HG02973 (cell line): ENCODE measurements at regions not wholly inside any gene's neighbourhood (a gene's known extent, or its start where the extent isn't known, plus 50 kb on each side); places are given as distances from the start of the nearest gene placed in this dataset.

Experiments used
- ATAC-seq: cut with Tn5 transposase; IDR thresholded peaks from one replicate; pipeline ENCODE4 v1.9.1; 2021; ENCODE audit warnings: moderate library complexity; ENCODE audit not compliant: unreplicated experiment

DNA sequence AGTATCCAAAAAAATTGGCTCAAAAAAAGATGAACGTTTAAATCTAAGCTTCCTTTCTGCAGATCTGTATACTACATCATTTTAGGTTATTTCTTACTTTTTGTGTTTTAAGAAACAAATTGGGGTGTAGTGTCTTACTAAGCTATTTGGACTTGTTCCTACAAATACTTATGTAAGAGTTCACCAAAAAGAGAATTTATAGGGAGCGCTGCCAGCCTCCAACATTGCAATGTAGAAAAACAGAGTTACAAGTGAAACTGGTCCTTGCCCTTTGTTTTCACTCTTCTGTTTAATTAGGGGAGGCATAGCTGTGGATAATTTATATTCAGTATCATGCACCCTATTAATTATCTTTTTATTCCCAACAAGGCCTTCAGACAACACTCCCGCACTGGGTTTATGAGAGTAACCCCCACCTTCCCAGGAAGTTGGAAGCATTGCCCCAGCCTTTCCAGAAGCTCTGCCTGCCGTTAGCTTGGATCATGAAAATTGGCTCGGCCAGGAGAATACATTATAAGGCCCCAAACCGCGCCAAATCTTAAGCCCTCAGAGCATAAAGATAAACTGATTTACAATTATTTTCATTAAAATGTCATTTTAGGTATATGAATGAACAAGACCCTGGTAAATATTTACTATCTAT is 261.8 kb upstream of the KLF6 start:
- ATAC-seq, result no peak

DNA sequence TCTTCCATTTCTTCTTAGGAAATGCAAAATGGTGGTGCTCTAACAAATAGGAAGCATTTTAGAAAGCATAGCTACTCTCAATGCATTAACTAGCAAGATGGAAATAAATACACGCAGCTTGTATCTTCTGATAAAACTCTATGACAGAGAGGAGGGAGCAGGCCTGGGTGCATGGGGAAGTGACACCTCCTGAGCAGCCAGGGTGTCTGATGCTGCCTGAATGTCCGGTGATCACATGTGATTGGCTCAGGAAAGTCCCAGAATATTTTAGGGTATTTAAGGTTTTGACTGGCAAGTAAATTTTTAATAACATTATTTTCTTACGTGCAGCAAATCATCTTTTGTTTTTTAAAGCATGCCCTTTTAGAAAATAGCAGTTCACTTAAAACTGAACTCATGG is 261.0 kb upstream of the KLF6 start:
- ATAC-seq, result no peak

DNA sequence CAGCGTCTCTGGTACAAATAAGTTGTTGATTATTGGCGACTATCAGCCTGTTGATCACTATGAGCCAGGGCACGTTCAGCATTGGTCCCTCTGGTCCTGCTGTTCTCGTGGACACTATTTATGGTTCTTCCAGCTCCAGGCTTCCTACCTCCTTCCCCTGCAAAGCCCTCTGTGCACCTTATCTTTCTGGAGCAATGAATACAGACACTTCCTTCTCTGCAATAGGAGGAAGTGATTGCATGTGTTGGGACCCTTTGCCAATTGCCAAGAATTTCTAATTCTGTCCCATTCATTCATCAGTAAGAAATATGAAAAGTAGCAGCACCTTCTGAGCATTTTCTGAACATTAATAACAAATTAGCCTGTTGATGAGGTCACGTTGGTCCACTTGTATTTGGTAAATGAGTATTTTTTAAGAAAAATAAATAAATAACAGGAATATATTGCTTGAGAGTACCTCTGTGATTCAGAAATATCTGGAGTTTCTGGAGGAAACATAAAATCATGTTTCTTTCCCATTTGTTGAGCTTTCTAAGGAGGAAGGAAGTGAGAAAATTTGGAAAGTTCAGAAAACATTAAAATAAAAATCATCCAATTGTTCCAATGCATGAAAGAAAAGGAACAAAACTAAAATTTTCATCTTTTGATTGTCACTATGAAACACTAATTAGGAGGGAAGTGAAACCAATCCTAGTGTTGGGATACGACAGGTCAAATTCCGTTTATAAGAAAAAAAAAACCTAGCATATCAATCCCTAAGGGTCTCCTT is 259.1 kb upstream of the KLF6 start:
- no peak for ATAC-seq

DNA sequence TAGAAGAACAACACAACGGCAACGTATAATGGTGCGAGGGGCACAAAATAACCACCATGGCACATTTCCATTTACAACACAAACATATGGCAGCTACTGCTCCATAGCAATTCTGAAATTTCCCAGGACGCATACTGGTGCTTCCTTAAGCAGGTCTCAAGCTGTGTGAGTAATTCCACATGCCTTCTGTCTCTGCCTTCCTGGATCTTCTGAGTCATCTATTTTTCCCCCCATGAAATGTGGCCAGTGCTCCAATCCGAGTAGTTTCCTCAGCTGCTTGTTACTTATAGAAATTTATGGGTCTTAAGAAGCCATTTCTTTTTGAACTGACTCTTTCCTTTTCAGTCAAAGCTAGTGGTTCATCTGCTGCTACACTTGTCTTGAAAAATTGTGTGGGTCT is 256.6 kb upstream of the KLF6 start:
- no peak for ATAC-seq

DNA sequence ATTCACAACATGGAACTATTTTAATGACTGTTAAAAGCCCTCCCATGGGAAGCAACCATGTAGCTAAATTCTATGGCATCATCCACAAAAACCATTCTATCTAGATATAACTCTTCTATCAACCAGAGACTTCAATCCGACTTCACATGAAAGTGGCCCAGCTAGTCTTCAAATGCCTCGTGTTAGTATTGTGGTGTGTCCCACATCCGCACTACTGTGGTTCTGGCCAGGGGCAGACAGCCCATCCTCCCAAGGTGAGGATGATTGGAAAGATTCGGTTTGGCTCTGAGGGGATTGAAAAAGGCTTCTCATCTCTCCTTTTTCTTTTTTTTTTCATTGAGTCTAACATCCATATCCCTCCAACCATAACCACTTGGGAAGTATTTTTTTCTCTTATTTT is 253.0 kb upstream of the KLF6 start:
- ATAC-seq, result no peak

DNA sequence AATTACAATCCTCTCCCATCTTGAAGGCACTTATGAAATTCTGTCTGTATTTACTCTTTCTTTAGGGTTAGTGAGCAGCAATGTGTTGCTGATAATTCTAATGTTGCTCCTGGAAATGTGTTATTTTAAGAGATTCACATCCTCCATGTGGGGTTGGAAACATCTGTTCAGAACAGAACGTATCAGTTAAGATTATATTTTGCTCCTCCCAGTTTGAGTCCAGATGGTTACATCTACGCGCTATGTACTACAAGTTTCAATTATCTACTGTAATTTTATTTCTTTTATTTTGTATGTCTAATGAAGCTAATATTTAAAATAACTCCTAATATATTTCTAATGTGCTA is 250.6 kb upstream of the KLF6 start:
- ATAC-seq, result no peak

DNA sequence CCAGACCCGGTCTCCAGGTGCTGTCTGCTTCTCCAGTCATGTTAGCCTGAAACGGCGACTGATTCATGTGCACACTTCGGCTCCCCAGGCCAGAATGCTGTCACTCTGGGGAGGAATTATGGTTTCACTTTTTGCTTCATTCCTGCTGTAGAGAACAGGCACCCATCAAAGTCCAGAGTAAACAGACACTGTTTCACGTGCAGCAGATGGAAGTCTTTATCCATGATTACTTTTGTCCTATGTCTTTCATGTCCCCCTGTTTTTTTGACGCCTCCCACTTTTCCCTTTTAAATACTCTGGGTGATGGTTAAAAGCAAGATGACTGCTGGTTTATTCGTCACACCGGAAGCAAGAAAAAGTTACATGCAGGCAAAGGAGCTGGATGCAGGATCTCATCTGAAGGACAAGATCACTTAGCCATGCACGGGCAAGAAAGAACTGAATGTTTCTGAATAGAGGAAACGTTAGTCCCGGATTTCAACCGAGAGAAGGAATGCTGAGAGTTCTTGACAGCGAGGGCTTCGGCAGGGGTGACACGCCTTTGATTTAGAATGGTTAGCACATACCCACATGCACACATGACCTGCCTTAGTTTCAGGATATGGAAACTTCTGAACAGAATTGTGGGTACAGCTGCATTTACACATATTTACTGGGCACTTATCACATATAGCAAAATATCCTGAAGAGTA is 250.0 kb upstream of the KLF6 start:
- ATAC-seq, result no peak

DNA sequence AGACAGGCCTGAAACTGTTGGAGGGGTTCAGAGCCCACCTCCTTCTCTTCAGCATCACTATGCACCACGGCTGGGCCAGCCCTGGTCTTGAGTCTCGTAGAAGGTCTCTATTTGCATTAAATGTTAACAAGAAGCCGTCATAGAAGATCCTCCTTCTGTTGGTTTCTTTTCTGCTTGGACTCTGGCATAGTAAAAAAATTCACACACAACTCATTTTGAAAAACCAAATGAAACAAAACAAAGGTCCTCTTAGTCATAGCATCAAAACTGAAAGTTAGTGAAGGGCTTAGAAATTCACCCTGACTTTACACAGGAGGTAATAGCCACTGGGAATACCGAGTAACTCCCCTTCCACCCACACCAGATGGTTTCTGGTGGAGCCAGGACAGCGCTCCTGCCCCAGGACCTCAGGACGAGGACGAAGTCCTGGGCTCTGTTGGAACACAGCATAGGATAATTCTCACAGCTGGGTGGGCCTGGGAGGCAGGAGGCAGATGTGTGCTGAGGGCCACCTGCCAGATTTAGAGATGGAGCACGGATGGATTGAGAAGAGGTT is 248.4 kb upstream of the KLF6 start:
- peak; percentile 87 for ATAC-seq

DNA sequence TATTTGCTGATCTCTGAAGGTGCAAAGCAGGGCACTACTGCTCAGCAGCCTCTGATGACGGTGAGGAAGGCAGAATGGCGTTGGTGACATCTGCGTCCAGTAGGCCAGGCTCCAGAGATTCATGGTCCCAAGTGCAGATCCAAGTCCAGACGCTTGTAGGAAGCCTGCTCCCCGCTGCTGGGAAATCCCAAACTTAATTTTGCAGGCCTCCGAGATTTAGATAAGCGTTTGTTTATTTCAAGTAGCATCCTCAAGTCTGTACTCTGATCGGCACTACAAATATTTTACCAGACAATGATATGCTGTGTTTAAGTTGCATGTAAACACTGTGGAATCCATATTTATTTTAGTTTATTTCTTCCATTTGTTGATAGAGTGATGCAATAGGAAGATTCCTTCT is 244.9 kb upstream of the KLF6 start:
- no peak for ATAC-seq

DNA sequence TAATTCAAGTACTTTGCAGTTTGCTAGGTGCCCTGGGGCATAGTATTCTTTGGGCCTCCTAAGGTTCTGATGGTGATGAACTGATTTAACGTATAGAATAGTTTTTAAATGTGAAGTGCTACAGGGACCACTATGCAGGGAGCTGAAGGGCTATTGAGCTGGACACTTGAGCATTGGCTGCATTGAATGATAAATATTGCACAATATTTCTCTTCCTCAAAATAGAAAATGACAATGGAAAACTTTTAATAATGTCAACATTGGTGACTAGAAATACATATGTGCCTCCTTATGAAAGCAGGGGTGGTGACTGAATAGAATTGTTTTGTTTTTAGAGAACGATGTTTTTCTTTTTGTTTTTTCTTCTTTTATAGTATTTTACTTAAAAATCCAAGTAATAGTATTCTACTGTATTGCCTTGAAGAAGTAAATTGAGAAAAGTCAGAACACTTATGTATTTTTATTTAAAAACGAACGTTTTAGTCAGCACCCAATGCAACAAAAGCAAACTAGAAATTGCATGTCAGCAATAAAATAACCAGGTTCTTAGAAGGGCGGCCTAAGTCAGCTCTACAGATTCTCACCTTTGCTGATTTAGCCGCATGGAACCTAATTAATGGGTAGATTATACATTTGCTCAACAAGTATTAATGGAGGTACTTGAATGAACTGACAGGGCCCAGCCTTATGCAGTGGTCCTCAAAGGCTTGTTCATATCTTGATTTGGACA is 244.0 kb upstream of the KLF6 start:
- ATAC-seq, result no peak

DNA sequence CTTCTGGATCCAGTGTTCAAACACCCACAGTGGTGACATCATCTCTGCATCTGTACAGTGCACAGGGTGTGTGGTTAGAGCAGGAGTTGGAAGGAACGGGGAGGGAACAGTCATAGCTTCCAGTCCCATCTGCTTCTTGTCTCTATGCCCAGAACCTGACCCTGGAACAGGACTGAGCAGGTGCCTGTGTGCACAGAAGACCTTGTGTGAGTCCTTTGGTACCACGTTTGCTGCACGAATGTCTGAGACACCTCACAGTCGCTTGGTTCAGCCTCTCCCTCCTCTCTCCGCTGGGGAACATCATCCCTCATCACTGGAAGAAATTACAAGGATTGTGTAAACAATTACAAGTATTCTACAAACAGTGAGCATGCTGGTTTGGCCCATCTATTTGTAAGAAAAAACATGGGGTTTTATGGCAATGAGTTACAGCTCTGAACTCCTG is 243.0 kb upstream of the KLF6 start:
- ATAC-seq, result no peak

DNA sequence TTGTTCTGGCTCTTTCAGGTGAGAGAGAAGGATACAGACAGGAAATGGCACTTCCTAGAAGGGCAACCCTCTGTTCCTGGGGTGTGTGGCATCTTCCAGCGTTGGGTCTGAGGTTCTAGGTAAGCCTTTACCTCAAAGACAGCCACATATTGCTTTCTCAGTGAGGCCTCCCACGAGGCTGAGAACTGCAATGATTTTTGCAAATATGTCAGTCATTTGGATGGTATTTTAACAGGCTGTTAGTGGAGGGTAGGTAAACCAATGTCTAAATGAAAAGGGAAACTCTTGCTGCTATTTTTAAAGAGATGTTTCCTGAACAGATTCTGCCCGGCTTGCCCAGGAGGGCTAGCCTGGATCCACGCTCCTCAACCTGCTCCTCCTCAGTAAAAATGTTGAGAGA is 240.3 kb upstream of the KLF6 start:
- ATAC-seq, result no peak

DNA sequence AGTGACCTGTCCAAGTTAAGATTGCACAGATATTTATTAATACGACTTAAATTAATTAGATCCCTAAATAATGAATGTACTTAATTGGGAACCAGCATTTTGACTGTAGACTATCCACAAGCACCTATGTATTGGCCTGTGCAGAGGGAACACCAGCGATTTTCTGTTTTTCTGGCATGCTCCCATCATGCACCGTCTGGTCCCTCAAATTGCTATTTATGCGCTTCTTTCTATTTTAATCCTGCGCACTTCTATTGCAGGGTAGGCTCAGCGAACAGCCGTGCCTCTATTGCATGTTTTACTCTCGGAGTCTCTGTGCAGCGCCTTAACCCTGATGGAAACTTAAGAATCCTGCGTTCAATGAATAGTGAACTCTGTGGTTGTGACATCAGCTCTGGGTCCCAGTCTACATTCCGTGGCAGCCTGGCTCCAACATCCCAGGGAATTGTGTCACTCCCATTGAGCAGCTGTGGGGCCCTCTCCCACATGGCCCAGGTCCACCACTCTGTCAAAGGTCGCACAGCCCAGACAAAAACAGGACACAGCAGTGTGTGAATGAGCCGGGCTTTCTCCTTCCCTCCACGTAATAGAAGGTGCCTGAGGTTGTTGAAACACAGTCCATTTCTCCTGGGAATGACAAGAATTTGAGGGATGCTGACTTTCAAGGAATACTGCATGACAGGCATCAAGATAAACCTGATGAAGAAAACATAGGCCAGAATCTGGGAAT is 239.7 kb upstream of the KLF6 start:
- ATAC-seq, result no peak

DNA sequence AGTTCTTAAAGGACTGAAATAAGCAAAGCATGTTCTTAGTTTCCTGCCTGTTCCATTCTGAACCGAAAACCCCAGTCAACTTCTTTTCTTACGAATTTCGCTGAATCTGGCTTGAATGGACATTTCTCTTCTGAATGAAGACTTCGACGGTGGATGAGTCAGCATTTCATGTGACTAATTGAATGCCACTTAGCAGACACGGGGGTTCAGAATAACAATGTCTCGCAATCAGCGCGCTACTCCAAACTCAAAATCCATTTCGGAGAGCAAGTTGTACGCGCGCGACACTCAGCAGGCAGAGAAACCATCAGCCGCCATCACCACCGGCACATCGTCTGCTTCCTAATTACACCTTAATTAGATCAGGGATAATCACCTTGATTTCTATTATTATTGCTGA is 239.0 kb upstream of the KLF6 start:
- no peak for ATAC-seq

DNA sequence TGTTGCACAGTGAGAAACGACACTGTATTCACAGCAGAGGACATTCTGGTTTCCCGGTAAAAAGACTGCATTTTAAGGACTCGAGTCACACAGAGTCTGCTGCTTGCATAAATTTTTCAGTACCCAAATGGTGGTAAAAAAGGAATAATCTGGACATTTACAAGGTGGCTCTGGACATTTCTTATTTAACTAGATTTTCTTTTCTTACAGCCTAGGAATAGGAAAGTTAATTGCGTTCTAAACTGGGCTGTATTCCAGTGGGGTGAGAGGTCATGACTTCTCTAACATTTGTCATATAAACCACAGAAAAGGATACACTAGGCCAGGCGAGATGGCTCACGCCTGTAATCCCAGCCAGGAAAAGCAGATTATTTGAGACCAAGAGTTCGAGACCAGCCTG is 237.5 kb upstream of the KLF6 start:
- ATAC-seq, result no peak

DNA sequence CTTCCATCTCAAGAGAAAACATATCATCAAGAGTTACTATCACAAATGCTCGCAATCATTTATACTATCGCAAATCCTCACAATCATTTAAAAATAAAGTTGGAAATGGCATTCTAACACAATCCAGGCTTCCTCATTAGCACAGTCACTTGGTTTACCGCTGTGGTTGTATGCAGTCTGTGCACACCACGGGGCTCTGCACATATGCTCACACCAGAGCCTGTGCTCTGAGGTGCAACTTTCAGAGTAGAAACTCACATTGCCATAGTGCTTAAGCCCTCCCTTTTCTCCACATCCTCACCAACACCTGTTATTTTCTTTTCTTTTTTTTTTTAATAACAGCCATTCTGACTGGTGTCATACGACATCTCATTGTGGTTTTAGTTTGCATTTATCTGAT is 235.6 kb upstream of the KLF6 start:
- no peak for ATAC-seq

DNA sequence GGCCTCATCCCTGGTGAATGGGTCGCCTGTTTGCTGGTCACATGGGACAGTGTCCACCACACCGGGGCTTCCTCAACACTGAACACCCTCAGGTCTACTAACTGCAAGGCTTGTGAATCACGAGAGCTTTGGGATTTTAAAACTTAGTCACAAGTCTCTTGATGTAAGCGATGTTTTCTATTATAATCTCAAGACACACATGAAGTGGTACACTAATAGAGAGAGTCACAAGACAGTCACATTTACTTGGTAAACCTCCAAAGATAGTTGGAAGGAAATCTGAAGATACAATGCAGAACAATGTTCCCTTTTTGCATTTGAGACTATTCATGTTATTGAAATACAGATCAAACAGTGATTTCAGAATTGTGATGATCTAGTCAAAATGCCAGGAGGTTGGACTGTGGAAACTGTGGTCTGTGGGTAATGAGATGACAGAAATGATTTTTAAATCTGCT is 233.1 kb upstream of the KLF6 start:
- no peak for ATAC-seq

DNA sequence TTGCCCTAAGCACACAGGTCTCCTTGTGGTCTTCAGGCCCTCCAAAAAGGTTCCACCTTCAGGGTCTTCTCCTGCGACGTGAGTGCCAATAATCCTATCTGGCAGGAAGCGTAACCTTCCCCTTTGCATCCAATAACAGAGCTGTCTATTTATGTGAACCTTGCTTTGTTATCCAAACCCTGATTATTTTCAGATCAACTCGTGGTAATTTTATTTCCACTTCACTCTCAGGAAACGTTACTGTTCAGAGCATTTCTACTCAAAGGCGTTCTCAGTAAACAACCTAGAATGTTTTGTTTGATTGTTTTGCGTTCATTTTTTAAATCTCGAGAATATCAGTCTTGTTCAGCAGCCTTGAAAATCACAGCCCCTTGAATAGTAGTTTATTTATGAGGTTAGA is 232.3 kb upstream of the KLF6 start:
- no peak for ATAC-seq

DNA sequence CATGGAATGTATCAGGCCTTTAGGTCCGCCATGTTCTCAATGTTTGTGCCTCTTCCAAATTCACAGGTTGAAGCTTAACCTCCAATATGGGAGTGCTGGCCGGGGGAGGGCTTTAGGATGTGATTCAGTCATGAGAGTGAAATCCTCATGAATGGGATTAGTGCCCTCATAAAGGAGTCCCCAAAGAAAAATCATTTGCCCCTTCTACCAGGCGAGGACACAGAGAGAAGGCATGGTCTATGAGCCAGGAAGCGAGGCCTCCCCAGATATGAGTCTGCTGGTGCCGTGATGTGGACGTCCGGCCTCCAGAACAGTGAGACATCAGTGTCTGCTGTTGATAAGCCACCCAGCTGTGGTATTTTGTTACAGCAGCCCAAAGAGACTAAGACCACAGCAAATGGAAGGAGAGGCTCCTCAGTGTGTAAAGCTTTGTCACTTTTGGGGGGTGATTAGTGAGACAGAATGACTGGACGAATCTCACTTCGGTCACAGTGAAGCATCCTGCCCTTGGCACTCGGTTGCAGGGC is 231.3 kb upstream of the KLF6 start:
- no peak for ATAC-seq

DNA sequence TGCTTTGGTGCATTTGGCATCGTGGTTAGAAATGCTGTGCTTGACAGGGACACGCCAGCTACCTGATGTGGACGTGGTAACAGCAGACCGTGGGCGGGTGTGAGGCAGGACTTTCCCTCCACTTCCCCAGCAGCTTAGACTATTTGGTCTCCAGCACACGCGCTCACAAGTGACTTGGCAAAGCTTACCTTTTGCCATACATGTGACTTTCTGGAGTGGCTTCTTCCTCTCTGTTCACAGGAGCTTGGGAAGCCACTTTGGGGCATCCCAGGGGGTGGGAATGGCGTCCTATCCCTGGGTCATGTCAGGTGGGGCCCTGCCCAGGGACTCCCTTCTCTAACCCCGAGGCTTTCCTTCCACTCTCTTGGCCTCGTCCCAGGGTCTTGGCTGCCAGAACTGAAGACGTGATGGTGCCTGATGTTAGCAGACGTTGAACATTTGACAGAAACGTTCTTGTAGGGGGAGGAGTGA is 228.7 kb upstream of the KLF6 start:
- ATAC-seq, result peak; percentile 62
